Activated CD4-positive, alpha-beta T cell treated with anti-CD3 and anti-CD28 coated beads, Interleukin-2, amount 50 U/mL, for 16 hours (primary cell): ENCODE measurements at regions not wholly inside any gene's neighbourhood (a gene's known extent, or its start where the extent isn't known, plus 50 kb on each side); places are given as distances from the start of the nearest gene placed in this dataset.

ENCODE experiments used
- DNase-seq: peaks from one replicate; pipeline ENCODE4 v3.0.0-alpha.2; 2020

GRCh38 chr4:31124008-31124585 is 403.9 kb downstream of the PCDH7 start:
- no peak for DNase-seq

DNA sequence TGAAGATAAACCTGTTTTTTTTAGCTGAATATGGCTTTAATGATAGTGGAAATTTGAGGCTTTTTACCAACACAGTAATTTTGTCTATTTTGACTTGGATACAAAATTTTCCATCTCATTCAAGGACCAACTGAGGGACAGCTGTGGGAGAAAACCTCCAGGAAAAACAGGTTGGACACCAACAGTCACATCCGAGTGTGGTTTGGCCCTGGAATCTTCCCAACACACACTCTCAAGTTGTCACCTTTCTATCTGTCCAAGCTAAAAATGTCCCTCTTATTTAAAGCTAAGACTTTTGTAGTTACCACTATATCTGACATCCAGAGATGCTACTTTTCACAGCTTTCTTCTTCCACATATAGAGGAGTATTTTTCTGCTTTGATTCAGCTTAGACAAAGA is 404.9 kb downstream of the PCDH7 start:
- no peak for DNase-seq

DNA sequence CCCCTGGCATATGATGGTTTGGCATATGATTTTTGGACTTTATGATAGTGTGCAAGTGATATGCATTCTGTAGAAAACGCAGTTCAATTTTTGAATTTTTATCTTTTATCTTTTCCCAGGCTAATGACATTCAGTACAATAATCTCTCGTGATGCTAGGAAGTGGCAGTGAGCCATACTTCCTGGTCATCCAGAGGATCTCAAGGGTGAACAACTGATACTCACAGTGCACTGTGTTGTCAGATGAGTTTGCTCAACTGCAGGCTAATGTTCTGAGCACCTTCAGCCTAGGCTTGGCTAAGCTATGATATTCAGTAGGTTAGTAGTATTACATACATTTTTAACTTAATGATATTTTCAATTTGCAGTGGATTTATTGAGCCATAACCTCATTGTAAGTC is 405.3 kb downstream of the PCDH7 start:
- DNase-seq = no peak

DNA sequence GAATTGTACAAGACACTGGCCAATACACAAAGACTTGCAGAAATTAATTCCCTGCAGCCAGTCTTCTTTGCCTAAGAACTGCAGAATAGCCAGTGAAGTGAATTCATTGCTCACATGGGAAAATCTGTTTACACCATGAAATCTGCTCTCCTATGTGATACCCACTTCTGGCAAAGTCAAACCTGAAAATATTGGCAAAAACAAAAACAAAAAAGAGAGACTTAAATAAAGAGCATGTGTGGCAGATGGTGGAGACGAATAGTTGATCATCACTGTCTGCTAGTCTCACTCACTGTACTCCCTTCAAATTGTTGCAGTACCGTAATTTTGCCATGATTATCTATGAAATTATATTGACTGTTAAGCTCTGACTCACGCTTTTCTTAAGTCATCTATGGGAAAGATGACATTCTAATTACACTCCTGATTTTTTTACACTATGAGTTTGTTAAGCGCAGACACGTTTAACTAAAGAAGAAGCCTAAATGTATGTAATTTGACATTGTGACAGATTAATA is 406.8 kb downstream of the PCDH7 start:
- no peak for DNase-seq

DNA sequence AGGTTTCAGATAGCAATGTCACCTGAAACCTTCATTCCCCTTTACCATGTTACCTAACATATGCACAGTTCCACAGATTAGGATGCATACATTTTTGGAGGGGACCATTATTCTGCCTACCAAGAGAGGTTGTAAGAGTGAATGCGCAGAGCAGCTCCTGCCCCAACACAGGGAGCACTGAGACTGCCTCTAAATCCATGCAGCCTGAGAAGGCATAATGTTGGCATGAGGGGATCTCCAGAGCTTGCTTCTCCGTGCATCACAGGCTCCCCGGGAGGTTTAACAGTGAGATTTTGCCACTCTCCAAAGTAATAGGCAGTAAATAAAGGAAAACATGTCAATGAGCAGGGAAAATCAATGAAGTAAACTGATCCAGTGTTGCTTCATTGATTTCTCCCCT is 410.8 kb downstream of the PCDH7 start:
- DNase-seq = no peak

DNA sequence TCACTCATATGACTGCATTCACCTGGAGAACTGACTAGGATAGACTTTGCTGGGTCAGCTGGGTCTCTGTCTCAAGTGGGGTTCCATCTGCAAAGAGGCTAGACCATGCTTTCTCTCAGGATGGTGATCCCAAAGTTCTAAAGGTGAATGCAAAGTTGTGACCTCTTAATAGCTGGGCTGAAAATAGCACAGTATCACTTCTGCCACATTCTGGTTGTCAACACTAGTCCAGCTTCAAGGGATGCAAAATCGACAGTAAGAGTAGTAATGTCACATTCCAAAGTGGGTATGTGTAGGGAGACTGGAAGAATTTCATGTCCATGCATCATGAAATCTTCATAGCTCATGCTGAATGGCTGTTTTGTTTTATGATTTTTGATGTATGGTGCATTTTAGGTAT is 414.6 kb downstream of the PCDH7 start:
- DNase-seq = no peak

DNA sequence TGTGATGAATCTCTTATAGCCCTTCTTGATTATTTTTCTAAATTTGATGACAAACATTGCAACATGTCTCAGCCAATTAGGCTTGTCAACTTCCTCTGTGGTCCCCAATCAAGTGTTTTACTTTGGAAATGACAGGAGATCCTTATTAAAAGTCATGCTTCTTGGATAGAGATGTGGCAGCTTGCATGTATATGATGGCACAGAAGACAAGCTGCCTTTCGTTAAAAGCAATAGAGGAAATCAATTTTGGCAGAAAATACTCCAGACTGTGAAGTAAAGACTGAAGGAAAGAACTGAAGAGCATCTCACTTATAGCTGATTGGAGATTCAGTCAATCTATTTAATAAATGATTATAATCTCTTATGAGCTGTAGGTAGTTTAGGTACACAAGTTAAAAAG is 419.6 kb downstream of the PCDH7 start:
- DNase-seq = no peak

DNA sequence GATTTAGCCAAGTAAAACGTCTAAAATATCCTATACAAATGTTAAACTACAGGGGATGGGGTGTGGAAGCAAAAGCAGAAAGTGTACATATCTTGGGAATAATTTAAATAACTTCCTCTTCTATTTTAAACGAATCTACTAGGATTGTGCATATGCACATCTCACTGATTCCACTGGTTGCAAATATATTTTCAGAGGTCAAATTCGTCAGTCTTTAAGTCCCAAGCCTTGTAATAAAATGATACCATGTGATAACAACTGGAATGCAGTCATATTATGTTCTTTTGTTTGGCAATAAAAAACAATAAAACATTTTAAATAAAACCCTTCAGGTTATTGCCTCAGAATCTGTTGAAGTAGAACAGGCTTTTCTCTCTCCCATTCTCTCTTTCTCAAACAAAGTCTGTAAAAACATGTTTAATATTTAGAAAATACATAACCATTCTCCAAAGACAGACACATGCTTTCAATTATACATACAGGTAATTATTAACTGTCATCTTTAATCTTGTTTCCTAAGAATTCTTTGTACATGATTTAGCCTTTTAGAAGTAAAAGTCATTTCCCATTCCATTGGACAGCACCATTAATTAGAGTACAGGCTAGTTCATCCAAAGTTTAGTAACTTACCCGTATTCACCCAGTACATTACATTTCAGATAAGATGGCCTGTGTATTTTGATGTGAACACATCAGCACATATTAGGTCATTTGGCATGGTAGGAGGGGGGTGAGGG is 421.1 kb downstream of the PCDH7 start:
- DNase-seq = no peak

DNA sequence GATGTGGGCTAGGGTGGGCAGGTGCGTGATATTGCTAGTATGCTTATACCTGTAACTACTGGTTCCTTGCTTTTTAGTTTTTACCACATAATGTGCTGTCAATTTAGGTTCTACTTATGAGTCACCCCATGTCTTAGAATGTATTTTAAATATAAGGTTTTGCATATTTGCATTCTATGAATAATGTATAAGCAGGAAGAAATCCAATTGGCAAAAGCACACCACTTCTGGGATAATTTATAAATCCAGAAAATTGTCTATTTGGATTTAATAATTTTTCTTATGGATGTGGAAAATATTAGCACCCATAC is 421.6 kb downstream of the PCDH7 start:
- DNase-seq = no peak

DNA sequence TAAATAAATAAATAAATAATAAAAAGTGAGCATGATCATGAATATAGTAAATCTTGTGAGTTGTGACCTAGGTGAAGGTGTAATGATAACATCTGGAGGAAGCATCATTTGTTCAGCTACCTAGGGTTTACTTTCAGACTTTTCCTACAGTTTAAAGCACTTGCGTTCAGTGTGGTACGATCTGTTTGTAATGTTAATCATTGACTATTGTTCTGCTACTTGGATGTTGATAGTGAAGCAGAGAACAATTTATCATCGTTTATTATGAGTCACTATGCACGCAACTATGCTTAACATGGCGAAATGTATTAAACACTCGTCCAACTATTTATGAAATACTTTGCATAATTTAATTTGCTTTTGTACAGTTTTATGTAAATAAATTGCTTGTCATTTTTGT is 426.2 kb downstream of the PCDH7 start:
- no peak for DNase-seq

DNA sequence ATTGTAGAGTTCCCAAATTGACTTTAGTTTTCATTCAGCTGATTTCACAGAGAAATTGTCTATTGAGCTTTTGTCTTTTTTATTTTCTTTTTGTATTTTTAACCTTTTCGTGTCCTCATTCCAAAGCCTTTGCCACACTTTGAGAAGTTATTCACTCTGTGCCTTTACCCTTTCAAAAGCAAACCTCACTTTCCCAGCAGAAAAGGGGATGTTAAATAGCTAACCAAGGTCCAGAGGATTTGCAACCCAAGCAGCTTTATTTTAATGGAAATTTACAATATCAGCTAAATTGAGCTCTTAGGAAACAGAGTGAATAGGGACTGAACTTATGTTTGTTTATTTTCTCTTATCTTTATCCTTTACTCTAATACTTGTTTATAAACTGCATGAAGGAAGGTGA is 428.8 kb downstream of the PCDH7 start:
- DNase-seq = no peak

- DNase-seq = no peak
Observed at GRCh38 chr4:31156221-31156620, 436.1 kb downstream of the PCDH7 start.

- no peak for DNase-seq
Observed at GRCh38 chr4:31160146-31160545, 440.0 kb downstream of the PCDH7 start.

DNA sequence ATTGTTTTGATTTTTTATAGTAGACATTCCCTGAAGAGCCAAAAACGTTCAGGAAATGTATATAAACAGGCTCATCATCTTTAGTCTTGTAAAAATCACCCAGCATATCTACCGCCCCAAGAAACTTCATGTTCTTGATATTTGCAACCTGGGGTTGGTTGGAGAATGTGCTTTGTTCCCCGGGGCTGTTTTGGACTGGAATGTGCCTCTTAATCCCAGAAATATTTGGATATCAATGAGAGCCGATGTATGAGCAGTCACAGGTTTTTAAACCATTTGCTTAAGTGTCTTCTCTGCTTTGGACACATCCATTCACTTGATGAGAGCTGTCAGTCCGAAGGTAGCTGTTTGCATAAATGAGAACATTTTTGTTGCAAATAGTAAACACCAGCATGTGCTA is 449.7 kb downstream of the PCDH7 start:
- DNase-seq = no peak

DNA sequence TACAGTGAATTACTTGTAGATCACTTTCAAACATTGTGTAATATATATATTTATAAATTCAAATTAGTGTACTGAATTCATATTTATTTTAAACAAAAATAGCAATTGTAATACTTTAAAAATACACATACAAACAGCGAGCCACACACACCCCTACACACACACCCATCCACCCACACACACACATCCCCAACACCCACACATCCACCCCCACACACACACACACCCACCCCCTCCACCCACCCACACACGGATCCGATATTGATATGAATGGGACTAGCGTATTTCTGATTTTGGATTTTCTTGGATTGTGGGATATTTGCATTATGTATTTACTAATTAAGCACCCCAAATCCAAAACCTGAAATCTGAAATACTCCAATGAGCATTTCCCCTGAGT is 451.2 kb downstream of the PCDH7 start:
- no peak for DNase-seq

GRCh38 chr4:31175242-31175910 is 455.2 kb downstream of the PCDH7 start:
- DNase-seq = no peak

- DNase-seq = no peak
Observed at GRCh38 chr4:31183256-31183655, 463.1 kb downstream of the PCDH7 start.

GRCh38 chr4:31185014-31185585 is 464.9 kb downstream of the PCDH7 start:
- DNase-seq = no peak

DNA sequence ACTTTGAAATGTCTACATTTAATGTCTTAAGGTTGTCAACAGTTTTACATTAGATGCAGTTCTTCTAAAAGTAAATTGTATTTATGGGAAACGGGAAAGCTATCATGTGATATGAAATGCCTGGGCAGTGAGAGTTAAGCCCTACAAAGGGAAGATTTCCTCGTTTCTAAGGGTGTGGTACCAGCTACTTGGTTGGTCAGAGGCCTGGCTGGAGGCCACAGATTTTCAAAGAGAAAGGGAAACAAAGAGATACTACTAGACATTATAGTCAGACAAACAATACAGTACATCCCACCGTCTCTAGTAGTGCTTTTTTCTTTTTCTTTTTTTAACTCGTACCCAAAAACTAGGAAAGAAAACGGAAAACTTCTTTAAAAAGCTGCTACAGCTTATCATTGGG is 467.8 kb downstream of the PCDH7 start:
- no peak for DNase-seq

DNA sequence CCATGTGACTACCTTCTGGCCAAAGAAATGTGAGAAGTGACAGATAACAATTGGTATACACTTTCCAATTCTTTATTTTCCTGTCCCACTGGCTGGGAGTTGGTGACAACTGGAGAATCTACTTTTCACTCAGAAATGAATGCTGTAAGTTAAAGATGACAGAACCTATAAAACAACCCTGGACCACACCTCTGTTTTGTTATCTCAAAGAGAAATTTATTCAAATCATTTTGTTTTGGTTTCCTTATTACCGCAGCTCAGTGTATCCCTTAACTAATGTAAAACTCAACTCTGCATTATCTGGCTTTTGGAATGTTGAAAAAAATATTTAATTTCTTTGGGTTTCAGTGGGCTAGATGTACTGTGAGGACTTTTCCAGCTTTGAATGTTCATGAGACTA is 469.8 kb downstream of the PCDH7 start:
- DNase-seq = no peak

DNA sequence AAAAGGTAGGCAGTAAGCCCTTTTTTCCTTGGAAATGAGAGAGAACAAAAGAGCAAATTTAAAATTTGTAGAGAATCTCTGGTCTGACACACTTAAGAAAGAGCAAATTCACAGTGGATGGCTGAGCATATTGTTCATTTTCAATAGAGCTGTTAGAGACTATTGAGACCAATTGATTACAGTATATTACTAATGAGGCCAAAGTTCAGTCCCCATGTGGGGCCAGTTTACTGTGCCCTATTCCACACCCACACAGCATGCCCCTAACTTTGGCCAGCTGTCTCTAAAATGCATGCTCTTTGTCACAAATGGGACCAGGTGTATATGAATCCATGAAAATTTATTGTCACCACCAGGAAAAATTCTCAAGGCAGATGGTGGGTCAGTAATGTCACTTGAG is 470.5 kb downstream of the PCDH7 start:
- no peak for DNase-seq

DNA sequence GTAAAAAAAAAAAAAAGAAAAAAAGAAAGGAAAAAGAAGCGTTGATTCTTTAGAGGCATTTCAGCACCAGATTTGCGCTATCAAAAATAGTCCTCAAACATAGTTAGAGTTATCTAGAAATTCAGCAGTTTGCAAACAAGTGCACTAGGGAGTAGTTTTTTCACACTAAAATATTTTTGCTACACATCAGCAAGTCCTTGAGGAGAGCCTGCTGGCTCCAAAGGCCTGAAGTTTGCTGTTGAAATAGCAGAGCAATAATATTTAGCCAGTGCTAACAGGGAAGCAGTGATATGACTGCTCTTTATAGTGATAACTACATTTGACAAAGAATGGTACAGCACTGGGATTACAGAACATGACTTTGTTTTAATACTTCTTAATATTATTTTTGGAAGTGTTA is 472.2 kb downstream of the PCDH7 start:
- DNase-seq = no peak

DNA sequence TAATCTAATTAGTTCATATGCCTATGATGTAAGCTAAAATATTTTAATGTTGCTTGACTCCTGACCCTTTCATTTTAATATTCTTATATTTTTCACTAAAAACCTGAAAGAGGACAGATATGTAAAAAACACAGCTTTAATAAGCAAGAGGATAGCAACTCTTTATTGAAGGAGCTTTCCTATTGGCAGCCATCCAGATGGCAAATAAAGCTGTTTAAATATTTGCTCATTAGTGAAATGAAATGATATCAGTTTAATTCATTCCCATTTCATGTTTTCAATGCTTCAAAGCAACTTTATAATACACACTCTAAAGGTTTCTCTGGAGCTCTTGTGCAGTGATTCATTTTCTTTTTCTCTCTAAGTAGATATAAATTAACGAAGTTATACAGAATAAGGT is 473.4 kb downstream of the PCDH7 start:
- DNase-seq = no peak

- DNase-seq = no peak
Observed at GRCh38 chr4:31194823-31195222, 474.7 kb downstream of the PCDH7 start.
